ENCODE measurements at regions not wholly inside any gene's neighbourhood (a gene's known extent, or its start where the extent isn't known, plus 50 kb on each side); places are given as distances from the start of the nearest gene placed in this dataset.
A peak's percentile ranks its signal among the peaks of the same experiment; 100 is the strongest.

DNA sequence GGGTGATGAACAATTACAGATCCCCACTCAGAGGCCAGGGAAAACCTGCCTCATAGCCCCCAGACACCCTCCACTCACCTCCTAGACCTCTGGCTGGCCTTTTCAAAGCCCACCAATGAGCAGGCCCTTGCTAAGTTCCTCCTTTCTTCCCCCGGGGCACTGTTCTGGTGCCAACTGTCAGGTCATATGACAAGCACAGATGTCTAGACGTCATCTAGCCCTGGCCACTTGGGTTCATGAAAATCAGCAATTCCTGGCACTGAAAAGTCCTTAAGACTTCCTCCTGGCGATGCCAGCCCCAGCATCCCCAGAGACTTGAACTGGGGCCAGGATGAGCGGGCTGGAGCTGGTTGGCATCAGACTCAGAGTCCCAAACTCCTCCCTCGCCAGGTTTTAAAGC, 115.6 kb upstream of the NALF2 start:
- no peak overlapping the region for H3K27ac ChIP-seq

DNA sequence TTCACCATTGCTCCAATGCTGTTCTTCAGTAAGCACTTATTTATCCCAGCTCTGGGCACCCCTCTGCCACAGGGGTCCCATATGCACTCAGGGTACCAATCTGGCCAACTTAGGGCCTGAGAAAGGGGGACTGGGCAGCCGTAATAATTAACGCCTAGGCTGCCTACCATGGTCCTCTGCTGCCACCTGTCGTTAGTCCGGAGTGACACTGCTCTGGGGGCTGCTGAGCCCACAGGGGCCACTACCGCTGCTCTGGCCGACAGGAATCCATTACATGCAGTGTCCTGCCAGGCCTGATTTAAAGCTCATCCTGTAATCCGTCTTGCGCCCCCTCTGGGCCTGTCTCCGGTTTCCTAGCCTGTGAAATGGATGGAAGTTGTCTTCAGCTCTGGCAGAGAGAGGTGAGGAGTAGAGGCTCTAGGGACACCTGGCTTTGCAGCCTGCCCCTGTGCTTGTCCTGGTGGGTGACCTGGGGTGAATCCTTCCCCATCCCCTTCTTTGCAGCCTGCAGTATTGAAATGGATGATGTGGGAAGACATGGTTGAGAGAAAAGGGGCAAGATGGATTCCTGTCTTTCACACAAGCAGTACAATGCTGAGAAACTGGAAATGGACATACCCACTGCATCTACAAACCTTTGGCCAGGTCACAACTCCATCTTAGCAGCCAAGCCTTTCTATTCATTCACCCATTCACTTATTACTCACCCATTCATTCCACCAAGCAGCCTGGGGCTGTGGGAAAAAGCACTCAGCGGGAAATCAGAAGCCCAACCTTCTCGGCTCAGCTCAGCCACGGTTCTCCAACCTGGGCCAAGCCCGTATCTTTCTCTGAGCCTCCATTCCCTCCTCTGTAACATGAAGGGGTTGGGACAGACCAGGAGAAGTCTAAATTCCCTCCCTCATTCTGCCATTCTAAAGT, 116.3 kb upstream of the NALF2 start:
- no peaks in the 10 kb centered on the region for H3K79me2 ChIP-seq (ENCODE audit: insufficient read depth, low read depth)
- TF ChIP-seq, protein P1, sequence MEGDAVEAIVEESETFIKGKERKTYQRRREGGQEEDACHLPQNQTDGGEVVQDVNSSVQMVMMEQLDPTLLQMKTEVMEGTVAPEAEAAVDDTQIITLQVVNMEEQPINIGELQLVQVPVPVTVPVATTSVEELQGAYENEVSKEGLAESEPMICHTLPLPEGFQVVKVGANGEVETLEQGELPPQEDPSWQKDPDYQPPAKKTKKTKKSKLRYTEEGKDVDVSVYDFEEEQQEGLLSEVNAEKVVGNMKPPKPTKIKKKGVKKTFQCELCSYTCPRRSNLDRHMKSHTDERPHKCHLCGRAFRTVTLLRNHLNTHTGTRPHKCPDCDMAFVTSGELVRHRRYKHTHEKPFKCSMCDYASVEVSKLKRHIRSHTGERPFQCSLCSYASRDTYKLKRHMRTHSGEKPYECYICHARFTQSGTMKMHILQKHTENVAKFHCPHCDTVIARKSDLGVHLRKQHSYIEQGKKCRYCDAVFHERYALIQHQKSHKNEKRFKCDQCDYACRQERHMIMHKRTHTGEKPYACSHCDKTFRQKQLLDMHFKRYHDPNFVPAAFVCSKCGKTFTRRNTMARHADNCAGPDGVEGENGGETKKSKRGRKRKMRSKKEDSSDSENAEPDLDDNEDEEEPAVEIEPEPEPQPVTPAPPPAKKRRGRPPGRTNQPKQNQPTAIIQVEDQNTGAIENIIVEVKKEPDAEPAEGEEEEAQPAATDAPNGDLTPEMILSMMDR (conservative IDR thresholded peaks at IDR 0.05; ENCODE audit: low read depth, low read length) = peak; percentile 74
- no peaks in the 10 kb centered on the region for H3K36me3 ChIP-seq (ENCODE audit: insufficient read depth)
- H3K4me1 ChIP-seq (ENCODE audit: low read depth, poor library complexity, severe bottlenecking) = no peaks in the 10 kb centered on the region
- no peak overlapping the region for H3K9ac ChIP-seq
- H3K4me2 ChIP-seq = no peak overlapping the region
- H3K27me3 ChIP-seq (ENCODE audit: insufficient read depth, low read depth) = no peaks in the 10 kb centered on the region
- no peaks in the 10 kb centered on the region for H4K20me1 ChIP-seq (ENCODE audit: insufficient read depth)
- no peak overlapping the region for H3K4me3 ChIP-seq (IDR thresholded peaks at IDR 0.05; ENCODE audit: insufficient read depth, low read depth, low read length)
- no peak overlapping the region for H2AFZ ChIP-seq (ENCODE audit: low read depth)
- H3K27ac ChIP-seq = no peak overlapping the region

More for the DNA sequence above, 115.6 kb upstream of the NALF2 start:
- Histone ChIP-seq H2AFZ (ENCODE audit: low read depth) (no peak overlapping the region), H3K4me1 (ENCODE audit: low read depth, poor library complexity, severe bottlenecking) (no peaks in the 10 kb centered on the region), H3K27me3 (ENCODE audit: insufficient read depth, low read depth) (no peaks in the 10 kb centered on the region), H4K20me1 (ENCODE audit: insufficient read depth) (no peaks in the 10 kb centered on the region), H3K36me3 (ENCODE audit: insufficient read depth) (no peaks in the 10 kb centered on the region), H3K4me2 (no peak overlapping the region), H3K4me3 (IDR thresholded peaks at IDR 0.05; ENCODE audit: insufficient read depth, low read depth, low read length) (no peak overlapping the region), H3K9ac (no peak overlapping the region), H3K79me2 (ENCODE audit: insufficient read depth, low read depth) (no peaks in the 10 kb centered on the region)
- TF ChIP-seq, protein P1 (conservative IDR thresholded peaks at IDR 0.05; ENCODE audit: low read depth, low read length) = no peak

DNA sequence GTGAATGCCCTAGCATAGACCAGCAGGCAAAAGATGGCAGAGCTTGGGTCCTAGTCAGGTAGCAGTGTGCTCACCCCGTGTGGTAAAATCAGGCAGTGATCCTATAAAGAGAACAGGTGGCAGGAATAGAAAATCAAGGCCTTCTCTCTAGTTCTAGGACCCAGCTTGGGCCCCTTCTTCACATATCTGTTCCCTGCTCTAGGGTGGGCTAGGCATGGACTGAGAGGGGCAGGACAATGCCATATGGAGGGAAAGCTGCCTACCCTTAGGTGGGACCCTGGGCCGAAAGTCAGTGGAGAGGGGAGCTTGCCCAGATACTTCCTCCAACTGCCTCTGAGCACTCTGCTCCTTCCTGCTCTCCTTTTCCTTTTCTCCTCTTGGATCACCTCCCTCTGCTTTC, 117.4 kb upstream of the NALF2 start:
- no peak overlapping the region for H2AFZ ChIP-seq (ENCODE audit: low read depth)
- no peaks in the 10 kb centered on the region for H3K4me1 ChIP-seq (ENCODE audit: low read depth, poor library complexity, severe bottlenecking)
- no peaks in the 10 kb centered on the region for H4K20me1 ChIP-seq (ENCODE audit: insufficient read depth)
- H3K79me2 ChIP-seq (ENCODE audit: insufficient read depth, low read depth) = no peaks in the 10 kb centered on the region
- H3K27ac ChIP-seq = no peak overlapping the region
- no peak overlapping the region for H3K4me3 ChIP-seq (IDR thresholded peaks at IDR 0.05; ENCODE audit: insufficient read depth, low read depth, low read length)
- TF ChIP-seq, protein P1 (conservative IDR thresholded peaks at IDR 0.05; ENCODE audit: low read depth, low read length) = no peak
- H3K4me2 ChIP-seq = no peak overlapping the region
- no peaks in the 10 kb centered on the region for H3K36me3 ChIP-seq (ENCODE audit: insufficient read depth)
- no peaks in the 10 kb centered on the region for H3K27me3 ChIP-seq (ENCODE audit: insufficient read depth, low read depth)
- H3K9ac ChIP-seq = no peak overlapping the region

DNA sequence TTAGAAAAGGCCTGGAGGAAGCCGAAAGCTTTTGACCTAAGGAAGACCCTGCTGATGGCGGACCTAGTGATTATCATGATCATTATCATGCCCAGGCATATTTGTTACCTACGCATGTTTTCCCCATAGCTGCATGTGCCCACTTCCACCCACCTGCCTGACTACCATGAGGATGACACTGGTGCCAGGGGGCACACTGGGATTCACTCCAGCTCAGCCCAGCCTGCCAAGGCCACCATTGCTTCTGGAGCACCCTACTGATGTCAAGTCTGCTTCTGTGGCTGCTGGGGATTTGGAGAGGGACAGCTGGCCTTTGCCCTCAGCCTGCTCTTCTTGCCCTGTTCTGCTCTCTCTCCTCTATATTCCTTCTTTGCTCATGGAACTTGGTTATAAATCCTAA, 124.7 kb upstream of the NALF2 start:
- Histone ChIP-seq H2AFZ (ENCODE audit: low read depth) (no peak overlapping the region), H3K27me3 (ENCODE audit: insufficient read depth, low read depth) (no peaks in the 10 kb centered on the region), H3K4me2 (no peak overlapping the region), H3K4me1 (ENCODE audit: low read depth, poor library complexity, severe bottlenecking) (no peaks in the 10 kb centered on the region), H3K27ac (no peak overlapping the region), H3K9ac (no peak overlapping the region), H3K79me2 (ENCODE audit: insufficient read depth, low read depth) (no peaks in the 10 kb centered on the region), H3K36me3 (ENCODE audit: insufficient read depth) (no peaks in the 10 kb centered on the region), H4K20me1 (ENCODE audit: insufficient read depth) (no peaks in the 10 kb centered on the region), H3K4me3 (IDR thresholded peaks at IDR 0.05; ENCODE audit: insufficient read depth, low read depth, low read length) (no peak overlapping the region)
- TF ChIP-seq, protein P1 (conservative IDR thresholded peaks at IDR 0.05; ENCODE audit: low read depth, low read length) = no peak
